WTC11 (cell line): ENCODE measurements at regions not wholly inside any gene's neighbourhood (a gene's known extent, or its start where the extent isn't known, plus 50 kb on each side); places are given as distances from the start of the nearest gene placed in this dataset.

Source experiments
- AFF4 ChIP-seq: sonication (generic); formaldehyde crosslinking; IDR thresholded peaks from 2 replicates; pipeline ENCODE4 v1.8.1; 2023; ENCODE audit warnings: mild to moderate bottlenecking, missing genetic modification reagents, borderline replicate concordance
- CREM ChIP-seq: sonication (generic); formaldehyde crosslinking; IDR thresholded peaks from 2 replicates; pipeline ENCODE4 v1.8.1; 2022; ENCODE audit warnings: mild to moderate bottlenecking, missing genetic modification reagents, moderate library complexity
- CTCF ChIP-seq: fragments of 200-600 bp; IDR thresholded peaks from 2 replicates; pipeline ENCODE4 v1.8.0; 2022; ENCODE audit warnings: antibody characterized with exemption
- ESRRA ChIP-seq: sonication (generic); formaldehyde crosslinking; IDR thresholded peaks from 2 replicates; pipeline ENCODE4 v1.8.1; 2022; ENCODE audit warnings: mild to moderate bottlenecking, missing genetic modification reagents, borderline replicate concordance
- GABPB1 ChIP-seq: sonication (generic); formaldehyde crosslinking; IDR thresholded peaks from 2 replicates; pipeline ENCODE4 v1.8.1; 2023; ENCODE audit warnings: mild to moderate bottlenecking, missing genetic modification reagents
- IRF2 ChIP-seq: sonication (generic); formaldehyde crosslinking; IDR thresholded peaks from 2 replicates; pipeline ENCODE4 v1.8.0; 2022; ENCODE audit warnings: low read depth, missing genetic modification reagents, borderline replicate concordance
- TCF7 ChIP-seq: sonication (generic); formaldehyde crosslinking; IDR thresholded peaks from 2 replicates; pipeline ENCODE4 v1.8.0; 2022; ENCODE audit warnings: mild to moderate bottlenecking, low read depth, missing genetic modification reagents, moderate library complexity
- USF1 ChIP-seq: sonication (generic); formaldehyde crosslinking; IDR thresholded peaks from 2 replicates; pipeline ENCODE4 v1.8.0; 2022; ENCODE audit warnings: mild to moderate bottlenecking, missing genetic modification reagents
- USF2 ChIP-seq: sonication (generic); formaldehyde crosslinking; IDR thresholded peaks from 2 replicates; pipeline ENCODE4 v1.8.1; 2023; ENCODE audit warnings: mild to moderate bottlenecking, missing genetic modification reagents, moderate library complexity
- ZNF121 ChIP-seq: sonication (generic); formaldehyde crosslinking; IDR thresholded peaks from 2 replicates; pipeline ENCODE4 v1.8.0; 2023; ENCODE audit warnings: missing genetic modification reagents
- TF ChIP-seq, protein P1 (sequence below): fragments of 250-450 bp; sonication (Bioruptor Pico); IDR thresholded peaks from 2 replicates; pipeline ENCODE4 v1.9.0; 2021; ENCODE audit warnings: mild to moderate bottlenecking
- TF ChIP-seq, protein P2 (sequence below): sonication (generic); formaldehyde crosslinking; IDR thresholded peaks from 2 replicates; pipeline ENCODE4 v1.8.1; 2022; ENCODE audit warnings: low read depth, missing genetic modification reagents, borderline replicate concordance
- TF ChIP-seq, protein P3 (sequence below): sonication (generic); formaldehyde crosslinking; IDR thresholded peaks from 2 replicates; pipeline ENCODE4 v1.8.0; 2023; ENCODE audit warnings: mild to moderate bottlenecking, missing genetic modification reagents

DNA sequence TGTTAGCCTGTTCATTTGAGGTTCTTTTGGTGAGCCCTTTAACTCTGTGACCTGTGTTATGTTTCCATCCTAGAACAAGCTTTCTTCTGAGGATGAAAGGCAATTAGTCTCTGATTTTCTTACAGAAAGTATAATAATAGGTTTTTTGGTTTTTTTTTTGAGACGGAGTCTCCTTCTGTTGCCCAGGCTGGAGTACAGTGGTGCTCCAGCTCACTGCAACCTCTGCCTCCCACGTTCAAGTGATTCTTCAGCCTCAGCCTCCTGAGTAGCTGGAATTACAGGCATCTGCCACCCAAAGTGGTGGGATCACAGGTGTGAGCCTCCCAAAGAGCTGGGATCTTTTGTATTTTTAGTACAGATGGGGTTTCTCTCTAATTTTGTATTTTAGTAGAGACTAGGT, 52.7 kb upstream of the SYNE2 start:
- TF ChIP-seq CTCF (no peak), IRF2 (CRISPR knock-in tag) (no peak), CREM (no peak), TCF7 (CRISPR knock-in tag) (no peak), ZNF121 (CRISPR knock-in tag) (no peak), USF2 (CRISPR knock-in tag) (no peak), AFF4 (CRISPR knock-in tag) (no peak), USF1 (CRISPR knock-in tag) (no peak), ESRRA (CRISPR knock-in tag) (no peak), GABPB1 (CRISPR knock-in tag) (no peak)
- TF ChIP-seq, protein P1, sequence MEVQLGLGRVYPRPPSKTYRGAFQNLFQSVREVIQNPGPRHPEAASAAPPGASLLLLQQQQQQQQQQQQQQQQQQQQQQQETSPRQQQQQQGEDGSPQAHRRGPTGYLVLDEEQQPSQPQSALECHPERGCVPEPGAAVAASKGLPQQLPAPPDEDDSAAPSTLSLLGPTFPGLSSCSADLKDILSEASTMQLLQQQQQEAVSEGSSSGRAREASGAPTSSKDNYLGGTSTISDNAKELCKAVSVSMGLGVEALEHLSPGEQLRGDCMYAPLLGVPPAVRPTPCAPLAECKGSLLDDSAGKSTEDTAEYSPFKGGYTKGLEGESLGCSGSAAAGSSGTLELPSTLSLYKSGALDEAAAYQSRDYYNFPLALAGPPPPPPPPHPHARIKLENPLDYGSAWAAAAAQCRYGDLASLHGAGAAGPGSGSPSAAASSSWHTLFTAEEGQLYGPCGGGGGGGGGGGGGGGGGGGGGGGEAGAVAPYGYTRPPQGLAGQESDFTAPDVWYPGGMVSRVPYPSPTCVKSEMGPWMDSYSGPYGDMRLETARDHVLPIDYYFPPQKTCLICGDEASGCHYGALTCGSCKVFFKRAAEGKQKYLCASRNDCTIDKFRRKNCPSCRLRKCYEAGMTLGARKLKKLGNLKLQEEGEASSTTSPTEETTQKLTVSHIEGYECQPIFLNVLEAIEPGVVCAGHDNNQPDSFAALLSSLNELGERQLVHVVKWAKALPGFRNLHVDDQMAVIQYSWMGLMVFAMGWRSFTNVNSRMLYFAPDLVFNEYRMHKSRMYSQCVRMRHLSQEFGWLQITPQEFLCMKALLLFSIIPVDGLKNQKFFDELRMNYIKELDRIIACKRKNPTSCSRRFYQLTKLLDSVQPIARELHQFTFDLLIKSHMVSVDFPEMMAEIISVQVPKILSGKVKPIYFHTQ (CRISPR knock-in tag), result no peak
- TF ChIP-seq, protein P2, sequence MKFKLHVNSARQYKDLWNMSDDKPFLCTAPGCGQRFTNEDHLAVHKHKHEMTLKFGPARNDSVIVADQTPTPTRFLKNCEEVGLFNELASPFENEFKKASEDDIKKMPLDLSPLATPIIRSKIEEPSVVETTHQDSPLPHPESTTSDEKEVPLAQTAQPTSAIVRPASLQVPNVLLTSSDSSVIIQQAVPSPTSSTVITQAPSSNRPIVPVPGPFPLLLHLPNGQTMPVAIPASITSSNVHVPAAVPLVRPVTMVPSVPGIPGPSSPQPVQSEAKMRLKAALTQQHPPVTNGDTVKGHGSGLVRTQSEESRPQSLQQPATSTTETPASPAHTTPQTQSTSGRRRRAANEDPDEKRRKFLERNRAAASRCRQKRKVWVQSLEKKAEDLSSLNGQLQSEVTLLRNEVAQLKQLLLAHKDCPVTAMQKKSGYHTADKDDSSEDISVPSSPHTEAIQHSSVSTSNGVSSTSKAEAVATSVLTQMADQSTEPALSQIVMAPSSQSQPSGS (CRISPR knock-in tag), result no peak
- TF ChIP-seq, protein P3, sequence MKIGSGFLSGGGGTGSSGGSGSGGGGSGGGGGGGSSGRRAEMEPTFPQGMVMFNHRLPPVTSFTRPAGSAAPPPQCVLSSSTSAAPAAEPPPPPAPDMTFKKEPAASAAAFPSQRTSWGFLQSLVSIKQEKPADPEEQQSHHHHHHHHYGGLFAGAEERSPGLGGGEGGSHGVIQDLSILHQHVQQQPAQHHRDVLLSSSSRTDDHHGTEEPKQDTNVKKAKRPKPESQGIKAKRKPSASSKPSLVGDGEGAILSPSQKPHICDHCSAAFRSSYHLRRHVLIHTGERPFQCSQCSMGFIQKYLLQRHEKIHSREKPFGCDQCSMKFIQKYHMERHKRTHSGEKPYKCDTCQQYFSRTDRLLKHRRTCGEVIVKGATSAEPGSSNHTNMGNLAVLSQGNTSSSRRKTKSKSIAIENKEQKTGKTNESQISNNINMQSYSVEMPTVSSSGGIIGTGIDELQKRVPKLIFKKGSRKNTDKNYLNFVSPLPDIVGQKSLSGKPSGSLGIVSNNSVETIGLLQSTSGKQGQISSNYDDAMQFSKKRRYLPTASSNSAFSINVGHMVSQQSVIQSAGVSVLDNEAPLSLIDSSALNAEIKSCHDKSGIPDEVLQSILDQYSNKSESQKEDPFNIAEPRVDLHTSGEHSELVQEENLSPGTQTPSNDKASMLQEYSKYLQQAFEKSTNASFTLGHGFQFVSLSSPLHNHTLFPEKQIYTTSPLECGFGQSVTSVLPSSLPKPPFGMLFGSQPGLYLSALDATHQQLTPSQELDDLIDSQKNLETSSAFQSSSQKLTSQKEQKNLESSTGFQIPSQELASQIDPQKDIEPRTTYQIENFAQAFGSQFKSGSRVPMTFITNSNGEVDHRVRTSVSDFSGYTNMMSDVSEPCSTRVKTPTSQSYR (CRISPR knock-in tag), result no peak
